C4-2B (cell line): ENCODE measurements at regions not wholly inside any gene's neighbourhood (a gene's known extent, or its start where the extent isn't known, plus 50 kb on each side); places are given as distances from the start of the nearest gene placed in this dataset.

ENCODE experiments used
- H3K27ac ChIP-seq: fragments of 450-650 bp; 2 replicates; pipeline ENCODE4 v1.5.1; 2017
- CTCF ChIP-seq: fragments of 450-650 bp; conservative IDR thresholded peaks from 2 replicates; pipeline ENCODE4 v1.5.1; 2017; ENCODE audit warnings: mild to moderate bottlenecking
- ZFX ChIP-seq: fragments of 450-650 bp; IDR thresholded peaks from 2 replicates; pipeline ENCODE4 v1.6.1; 2017

- no peak for TF ChIP-seq CTCF
- no peak for TF ChIP-seq ZFX
- H3K27ac ChIP-seq, result no peak overlapping the region
Observed at GRCh38 chr10:30215623-30216022, 133.5 kb downstream of the MTPAP start.

- H3K27ac ChIP-seq, result no peak overlapping the region
Observed at GRCh38 chr10:30215141-30215540, 133.9 kb downstream of the MTPAP start.

GRCh38 chr10:30210296-30210695, 138.8 kb downstream of the MTPAP start:
- no peak for TF ChIP-seq ZFX
- TF ChIP-seq CTCF, result no peak

More at GRCh38 chr10:30215141-30215540, 133.9 kb downstream of the MTPAP start:
- TF ChIP-seq ZFX, result no peak
- no peak for TF ChIP-seq CTCF

GRCh38 chr10:30208330-30208729, 140.7 kb downstream of the MTPAP start:
- H3K27ac ChIP-seq, result no peak overlapping the region
- TF ChIP-seq CTCF (no peak), ZFX (no peak)

More at GRCh38 chr10:30210296-30210695, 138.8 kb downstream of the MTPAP start:
- no peak overlapping the region for H3K27ac ChIP-seq

GRCh38 chr10:30207485-30208052, 141.5 kb downstream of the MTPAP start:
- H3K27ac ChIP-seq, result no peak overlapping the region
- no peak for TF ChIP-seq ZFX
- no peak for TF ChIP-seq CTCF

- no peak for TF ChIP-seq ZFX
- TF ChIP-seq CTCF, result no peak
- no peak overlapping the region for H3K27ac ChIP-seq
Observed at GRCh38 chr10:30200017-30200415, 140.6 kb upstream of the JCAD start.

GRCh38 chr10:30199376-30200016, 140.1 kb upstream of the JCAD start:
- no peak for TF ChIP-seq ZFX
- no peak for TF ChIP-seq CTCF

More at GRCh38 chr10:30199376-30200016, 140.1 kb upstream of the JCAD start:
- no peak overlapping the region for H3K27ac ChIP-seq
